ENCODE measurements at regions not wholly inside any gene's neighbourhood (a gene's known extent, or its start where the extent isn't known, plus 50 kb on each side); places are given as distances from the start of the nearest gene placed in this dataset.

- no peak overlapping the region for H3K4me2 ChIP-seq (ENCODE audit: low read length)
- no peak overlapping the region for H3K9ac ChIP-seq (ENCODE audit: low read length)
- no peaks in the 10 kb centered on the region for H4K20me1 ChIP-seq (ENCODE audit: insufficient read depth, low read length)
- H3K9me3 ChIP-seq (ENCODE audit: low read length): no peaks in the 10 kb centered on the region
- TF ChIP-seq CTCF (IDR thresholded peaks at IDR 0.05; ENCODE audit: low read length) (no peak), EZH2 (IDR thresholded peaks at IDR 0.05; ENCODE audit: borderline replicate concordance, low read length) (no peak)
- no peak overlapping the region for H2AFZ ChIP-seq (ENCODE audit: low read length)
- H3K4me1 ChIP-seq (ENCODE audit: insufficient read depth, low read length, severe bottlenecking): no peaks in the 10 kb centered on the region
- H3K27ac ChIP-seq (ENCODE audit: low read depth, low read length, poor library complexity, severe bottlenecking): no peak overlapping the region
- no peaks in the 10 kb centered on the region for H3F3A ChIP-seq (ENCODE audit: insufficient read depth, low read length)
- no peaks in the 10 kb centered on the region for H3K36me3 ChIP-seq (ENCODE audit: insufficient read depth, low read length)
- no peaks in the 10 kb centered on the region for H3K9me2 ChIP-seq (ENCODE audit: low read depth, low read length)
- no peak overlapping the region for H3K4me3 ChIP-seq (ENCODE audit: low read depth, low read length, poor library complexity, severe bottlenecking)
- no peaks in the 10 kb centered on the region for H3K79me2 ChIP-seq (ENCODE audit: insufficient read depth, low read length)
- no peaks in the 10 kb centered on the region for H3K27me3 ChIP-seq (ENCODE audit: insufficient read depth, low read length)
Observed at GRCh38 chr17:71993363-71993762, 127.5 kb upstream of the SOX9 start.

GRCh38 chr17:71995590-71995989 is 125.2 kb upstream of the SOX9 start:
- Histone ChIP-seq H3K36me3 (ENCODE audit: insufficient read depth, low read length) (no peaks in the 10 kb centered on the region), H3K9me3 (ENCODE audit: low read length) (no peaks in the 10 kb centered on the region), H3K27ac (ENCODE audit: low read depth, low read length, poor library complexity, severe bottlenecking) (no peak overlapping the region), H3K9ac (ENCODE audit: low read length) (no peak overlapping the region), H3K27me3 (ENCODE audit: insufficient read depth, low read length) (no peaks in the 10 kb centered on the region), H3K4me1 (ENCODE audit: insufficient read depth, low read length, severe bottlenecking) (no peaks in the 10 kb centered on the region), H3F3A (ENCODE audit: insufficient read depth, low read length) (no peaks in the 10 kb centered on the region), H2AFZ (ENCODE audit: low read length) (no peak overlapping the region), H3K9me2 (ENCODE audit: low read depth, low read length) (no peaks in the 10 kb centered on the region), H3K4me3 (ENCODE audit: low read depth, low read length, poor library complexity, severe bottlenecking) (no peak overlapping the region), H3K4me2 (ENCODE audit: low read length) (no peak overlapping the region), H3K79me2 (ENCODE audit: insufficient read depth, low read length) (no peaks in the 10 kb centered on the region), H4K20me1 (ENCODE audit: insufficient read depth, low read length) (no peaks in the 10 kb centered on the region)
- TF ChIP-seq EZH2 (IDR thresholded peaks at IDR 0.05; ENCODE audit: borderline replicate concordance, low read length) (no peak), CTCF (IDR thresholded peaks at IDR 0.05; ENCODE audit: low read length) (no peak)

GRCh38 chr17:72004011-72004427 is 116.8 kb upstream of the SOX9 start:
- Histone ChIP-seq H4K20me1 (ENCODE audit: insufficient read depth, low read length) (no peaks in the 10 kb centered on the region), H2AFZ (ENCODE audit: low read length) (no peak overlapping the region), H3K36me3 (ENCODE audit: insufficient read depth, low read length) (no peaks in the 10 kb centered on the region), H3F3A (ENCODE audit: insufficient read depth, low read length) (no peaks in the 10 kb centered on the region), H3K9ac (ENCODE audit: low read length) (no peak overlapping the region), H3K27me3 (ENCODE audit: insufficient read depth, low read length) (no peaks in the 10 kb centered on the region), H3K79me2 (ENCODE audit: insufficient read depth, low read length) (no peaks in the 10 kb centered on the region), H3K4me3 (ENCODE audit: low read depth, low read length, poor library complexity, severe bottlenecking) (no peak overlapping the region), H3K4me2 (ENCODE audit: low read length) (no peak overlapping the region), H3K9me2 (ENCODE audit: low read depth, low read length) (no peaks in the 10 kb centered on the region), H3K4me1 (ENCODE audit: insufficient read depth, low read length, severe bottlenecking) (no peaks in the 10 kb centered on the region), H3K9me3 (ENCODE audit: low read length) (no peaks in the 10 kb centered on the region), H3K27ac (ENCODE audit: low read depth, low read length, poor library complexity, severe bottlenecking) (no peak overlapping the region)
- TF ChIP-seq CTCF (IDR thresholded peaks at IDR 0.05; ENCODE audit: low read length): no peak
- TF ChIP-seq EZH2 (IDR thresholded peaks at IDR 0.05; ENCODE audit: borderline replicate concordance, low read length): no peak

All from OCI-LY1 (cell line).